ENCODE measurements at regions not wholly inside any gene's neighbourhood (a gene's known extent, or its start where the extent isn't known, plus 50 kb on each side); places are given as distances from the start of the nearest gene placed in this dataset.

GRCh38 chr2:594297-594949, 82.8 kb downstream of the TMEM18 start:
- DNase-seq (ENCODE audit: low read depth, low spot score) (no peak), FAIRE-seq (no peak)
- intact Hi-C loops (cut with micrococcal nuclease) (no loop called here), dilution Hi-C loops (cut with MboI; ENCODE audit: extremely low pct_ligation_motif_present, low sequenced_read_pairs) (no loop called here)
- Histone ChIP-seq H3K4me2 (ENCODE audit: insufficient read depth, low read length) (no peak overlapping the region), H3K4me3 (replicated peaks in 1 of 3; ENCODE audit: insufficient read depth in 1 of 3, low read depth in 1 of 3, low read length in 3 of 3) (no peak overlapping the region), H3K27ac (ENCODE audit: insufficient read depth, low read depth, low read length) (no peak overlapping the region), H3K9me1 (replicated peaks; ENCODE audit: control insufficient read depth, extremely low read depth, insufficient read depth, low read length) (no peaks in the 10 kb centered on the region), H3K36me3 (ENCODE audit: control insufficient read depth in 2 of 2, extremely low read depth in 1 of 2, insufficient read depth in 2 of 2, low read length in 2 of 2) (no peaks in the 10 kb centered on the region), H3K27me3 (ENCODE audit: control insufficient read depth in 2 of 2, insufficient read depth in 2 of 2, low read length in 2 of 2) (no peaks in the 10 kb centered on the region), H3K9ac (replicated peaks; ENCODE audit: extremely low read depth, insufficient read depth, low read length) (no peak overlapping the region), H3K9me3 (replicated peaks; ENCODE audit: control insufficient read depth, insufficient read depth, low read length) (no peaks in the 10 kb centered on the region), H3K79me2 (ENCODE audit: control insufficient read depth, insufficient read depth, low read length) (no peaks in the 10 kb centered on the region), H3K4me1 (ENCODE audit: control insufficient read depth, extremely low read depth, insufficient read depth, low read length) (no peaks in the 10 kb centered on the region), H4K20me1 (replicated peaks; ENCODE audit: control insufficient read depth, extremely low read depth, insufficient read depth, low read length) (no peaks in the 10 kb centered on the region), H2AFZ (ENCODE audit: low read depth, low read length) (no peak overlapping the region)
- CTCF ChIA-PET: no interaction called here
- BruUV-seq (replicated peaks): no TSS peak
- TF ChIP-seq FOS (IDR thresholded peaks at IDR 0.05; ENCODE audit: borderline replicate concordance, insufficient read depth, low read length) (no peak), JUN (IDR thresholded peaks at IDR 0.05; ENCODE audit: borderline replicate concordance, insufficient read depth, insufficient read length, low read depth) (no peak), MAX (IDR thresholded peaks at IDR 0.05; ENCODE audit: insufficient read depth, insufficient read length) (no peak), POLR2AphosphoS5 (IDR thresholded peaks at IDR 0.05; ENCODE audit: insufficient read depth, low read depth, low read length) (no peak), POLR2A (IDR thresholded peaks at IDR 0.05; ENCODE audit: low read depth, low read length) (no peak), CTCF (IDR thresholded peaks at IDR 0.05; ENCODE audit: extremely low read depth in 1 of 2, insufficient read depth in 1 of 2, low read depth in 1 of 2, low read length in 2 of 2) (no peak), GATA2 (IDR thresholded peaks at IDR 0.05; ENCODE audit: insufficient read depth, insufficient read length, low read depth, low read length) (no peak), EZH2 (IDR thresholded peaks at IDR 0.05; ENCODE audit: borderline replicate concordance, low read depth, low read length, severe bottlenecking) (no peak), MYC (IDR thresholded peaks at IDR 0.05; ENCODE audit: low read depth, low read length) (no peak)
- POLR2A ChIA-PET: no interaction called here

Data from endothelial cell of umbilical vein (primary cell).